HG03432 (cell line): ENCODE measurements at regions not wholly inside any gene's neighbourhood (a gene's known extent, or its start where the extent isn't known, plus 50 kb on each side); places are given as distances from the start of the nearest gene placed in this dataset.
A peak's percentile ranks its signal among the peaks of the same experiment; 100 is the strongest.
"Not testable (repeated sequence)": the region's sequence is repeated elsewhere in the genome, so short reads cannot be mapped to it uniquely, and the experiment has no call there.

Experiments used
- ATAC-seq: cut with Tn5 transposase; IDR thresholded peaks from one replicate; pipeline ENCODE4 v1.9.1; 2021; ENCODE audit warnings: mild to moderate bottlenecking, moderate library complexity; ENCODE audit not compliant: unreplicated experiment

DNA sequence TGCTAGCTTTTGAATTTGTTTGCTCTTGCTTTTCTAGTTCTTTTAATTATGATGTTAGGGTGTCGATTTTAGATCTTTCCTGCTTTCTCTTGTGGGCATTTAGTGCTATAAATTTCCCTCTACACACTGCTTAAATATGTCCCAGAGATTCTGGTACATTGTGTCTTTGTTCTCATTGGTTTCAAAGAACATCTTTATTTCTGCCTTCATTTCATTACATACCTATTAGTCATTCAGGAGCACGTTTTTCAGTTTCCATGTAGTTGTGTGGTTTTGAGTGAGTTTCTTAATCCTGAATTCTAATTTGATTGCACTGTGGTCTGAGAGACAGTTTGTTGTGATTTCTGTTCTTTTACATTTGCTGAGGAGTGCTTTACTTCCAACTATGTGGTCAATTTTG is 51.2 kb upstream of the MB21D2 start:
- ATAC-seq = not testable (repeated sequence)

DNA sequence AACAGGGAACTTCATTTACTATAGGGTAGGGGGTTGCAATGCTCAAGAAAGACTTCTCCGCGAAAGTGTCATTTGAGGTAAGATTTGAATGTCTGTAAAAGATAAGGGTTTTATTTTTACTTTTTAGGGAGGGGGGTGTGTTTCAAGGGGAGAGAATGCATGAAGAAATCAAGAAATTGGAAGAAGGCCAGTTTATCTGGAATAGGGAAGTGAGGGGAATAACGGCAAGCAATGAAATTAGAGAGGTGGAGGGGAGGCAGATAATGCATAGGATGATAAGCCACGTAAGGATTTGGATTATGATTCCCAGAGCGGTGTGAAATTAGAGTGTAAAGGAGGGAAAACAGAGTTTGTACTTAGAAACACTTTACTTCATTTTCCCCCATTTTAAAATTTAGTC is 63.0 kb upstream of the MB21D2 start:
- ATAC-seq = no peak

DNA sequence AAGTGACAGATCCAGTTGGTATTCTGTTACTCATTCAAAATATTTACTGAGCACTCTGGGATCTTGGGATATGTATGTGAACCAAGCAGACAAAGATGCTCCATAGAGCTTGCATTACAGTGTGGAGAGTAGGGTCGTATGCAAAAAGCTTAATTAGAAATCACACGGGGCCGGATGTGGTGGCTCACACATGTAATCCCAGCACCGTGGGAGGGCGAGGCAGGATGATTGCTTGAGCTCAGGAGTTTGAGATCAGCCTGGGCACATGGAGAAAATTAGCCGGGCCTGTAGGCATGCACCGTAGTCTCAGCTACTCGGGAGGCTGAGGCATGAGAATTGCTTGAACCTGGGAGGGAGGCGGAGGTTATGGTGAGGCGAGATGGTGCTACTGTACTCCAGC is 68.7 kb upstream of the MB21D2 start:
- no peak for ATAC-seq

DNA sequence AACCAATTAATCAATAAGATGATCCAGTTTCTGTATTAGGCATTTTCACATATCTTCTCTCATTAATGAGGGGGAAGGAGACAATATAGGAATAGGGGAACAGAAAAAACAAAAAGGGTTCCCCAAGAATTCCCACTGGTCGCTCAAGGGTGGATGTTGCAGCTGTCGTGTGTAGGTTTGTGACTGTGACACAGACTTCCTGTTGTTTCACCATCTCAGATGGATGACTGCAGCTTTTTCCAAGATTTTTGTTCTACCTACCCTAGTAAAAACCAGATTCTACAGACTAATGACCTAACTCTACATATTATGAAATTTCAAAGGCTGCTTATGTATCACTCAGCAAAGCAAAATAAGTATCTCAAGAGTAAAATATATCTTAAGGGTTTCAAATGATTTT is 73.7 kb upstream of the MB21D2 start:
- ATAC-seq = no peak

DNA sequence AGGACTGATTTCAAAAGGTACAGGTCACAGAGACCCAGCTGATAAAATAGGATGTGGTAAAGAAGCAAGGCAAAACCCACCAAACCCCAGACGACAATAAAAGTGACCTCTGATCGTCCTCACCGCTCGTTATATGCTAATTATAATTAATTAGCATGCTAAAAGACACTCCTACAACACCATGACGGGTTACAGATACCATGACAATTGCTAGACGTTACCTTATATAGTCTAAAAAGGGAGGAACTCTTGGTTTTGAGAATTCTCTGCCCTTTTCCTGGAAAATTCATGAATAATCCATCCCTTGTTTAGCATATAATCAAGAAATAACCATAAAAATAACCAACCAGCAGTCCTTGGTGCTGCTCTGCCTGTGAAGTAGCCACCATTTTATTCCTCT is 74.7 kb upstream of the MB21D2 start:
- ATAC-seq = no peak

DNA sequence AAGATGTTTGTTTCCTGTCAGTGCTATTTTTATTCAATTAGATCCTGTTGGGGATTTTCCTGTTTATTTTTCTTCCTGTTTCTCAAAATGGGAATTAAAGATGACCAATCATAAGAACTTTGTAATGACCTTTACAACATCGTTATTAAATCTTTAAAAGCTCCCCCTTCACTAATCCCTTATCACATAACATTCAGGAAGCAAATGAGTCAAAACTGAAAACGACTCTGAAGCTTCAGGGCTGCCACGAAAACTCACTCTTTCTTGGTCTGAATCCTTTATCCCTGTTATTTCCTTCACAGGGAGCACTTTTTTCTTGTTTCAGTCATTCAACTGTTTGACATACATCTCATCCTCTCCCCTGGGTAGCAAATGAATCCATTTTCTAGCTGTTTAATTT is 75.8 kb upstream of the MB21D2 start:
- ATAC-seq = peak; percentile 61

DNA sequence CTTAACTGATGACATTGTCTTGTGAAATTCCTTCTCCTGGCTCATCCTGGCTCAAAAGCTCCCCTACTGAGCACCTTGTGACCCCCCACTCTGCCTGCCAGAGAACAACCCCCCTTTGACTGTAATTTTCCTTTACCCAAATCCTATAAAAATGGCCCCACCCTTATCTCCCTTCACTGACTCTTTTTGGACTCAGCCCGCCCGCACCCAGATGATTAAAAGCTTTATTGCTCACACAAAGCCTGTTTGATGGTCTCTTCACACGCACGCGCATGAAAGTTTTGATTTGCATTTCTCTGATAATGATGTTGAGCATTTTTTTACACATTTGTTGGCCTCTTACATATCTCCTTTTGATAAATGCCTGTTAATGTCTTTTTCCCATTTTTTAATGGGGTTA is 83.5 kb upstream of the MB21D2 start:
- ATAC-seq = not testable (repeated sequence)

DNA sequence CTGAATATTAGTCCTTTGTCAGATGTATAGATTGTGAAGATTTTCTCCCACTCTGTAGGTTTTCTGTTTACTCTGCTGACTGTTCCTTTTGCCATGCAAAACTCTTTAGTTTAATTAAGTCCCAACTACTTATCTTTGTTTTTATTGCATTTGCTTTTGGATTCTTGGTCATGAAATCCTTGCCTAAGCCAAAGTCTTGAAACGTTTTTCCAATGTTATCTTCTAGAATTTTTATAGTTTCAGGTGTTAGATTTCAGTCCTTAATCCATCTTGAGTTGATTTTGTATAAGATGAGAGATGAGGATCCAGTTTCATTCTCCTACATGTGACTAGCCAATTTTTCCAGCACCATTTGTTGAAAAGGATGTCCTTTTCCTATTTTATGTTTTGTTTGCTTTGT is 86.0 kb upstream of the MB21D2 start:
- ATAC-seq = not testable (repeated sequence)

DNA sequence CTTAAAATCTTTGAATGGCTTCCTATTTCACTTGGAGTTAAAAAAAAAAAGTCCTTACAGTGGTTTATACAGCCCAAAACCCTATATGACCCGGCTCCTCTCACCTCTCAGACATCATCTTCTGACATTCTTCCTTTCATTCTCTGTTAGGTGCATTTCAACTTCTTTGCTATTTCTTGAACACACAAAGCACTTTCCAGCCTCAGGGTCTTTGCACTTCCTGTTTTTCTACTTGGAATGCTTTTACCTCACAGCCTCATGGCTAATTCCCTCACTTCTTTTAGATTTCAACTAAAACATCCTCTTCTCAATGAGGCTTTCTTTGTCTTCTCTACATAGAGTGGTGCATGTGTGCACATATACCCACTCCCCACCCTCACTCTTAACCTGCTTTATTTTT is 91.0 kb upstream of the MB21D2 start:
- no peak for ATAC-seq

DNA sequence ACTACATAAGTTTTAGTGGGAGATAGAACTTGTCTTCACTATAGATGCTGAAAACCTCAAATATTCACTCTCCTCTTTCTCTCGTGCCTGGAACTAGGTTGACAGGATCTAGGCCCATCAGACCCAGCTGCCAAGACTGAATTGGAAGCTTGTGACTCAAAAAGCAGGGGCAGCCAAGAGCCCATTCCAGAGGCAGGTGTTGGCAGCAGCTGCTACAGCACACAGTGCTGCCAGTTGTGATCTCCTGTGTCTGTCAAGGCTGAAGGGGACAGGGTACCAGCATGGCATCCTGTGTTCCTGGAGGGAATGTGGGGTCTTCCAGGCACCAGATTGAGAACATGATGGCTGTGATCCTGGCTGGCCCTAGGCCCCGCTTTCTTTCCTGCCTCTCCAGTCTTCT is 92.5 kb upstream of the MB21D2 start:
- ATAC-seq = no peak

DNA sequence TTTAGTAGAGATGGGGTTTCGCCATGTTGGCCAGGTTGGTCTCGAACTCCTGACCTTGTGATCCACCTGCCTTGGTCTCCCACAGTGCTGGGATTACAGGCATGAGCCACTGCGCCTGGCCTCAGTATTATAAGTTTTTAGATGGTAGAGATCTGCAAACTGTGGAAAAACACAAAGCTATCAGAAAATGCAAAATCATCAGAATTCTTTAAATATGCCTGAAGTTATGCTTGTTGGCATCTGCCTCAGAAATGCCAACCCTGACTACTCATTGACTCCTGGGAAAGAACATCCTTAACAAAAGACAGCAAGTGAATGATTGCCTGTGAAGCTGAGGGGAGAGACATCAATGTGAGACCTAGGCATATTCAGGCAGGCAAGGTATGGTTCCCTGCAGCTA is 94.3 kb upstream of the MB21D2 start:
- no peak for ATAC-seq

DNA sequence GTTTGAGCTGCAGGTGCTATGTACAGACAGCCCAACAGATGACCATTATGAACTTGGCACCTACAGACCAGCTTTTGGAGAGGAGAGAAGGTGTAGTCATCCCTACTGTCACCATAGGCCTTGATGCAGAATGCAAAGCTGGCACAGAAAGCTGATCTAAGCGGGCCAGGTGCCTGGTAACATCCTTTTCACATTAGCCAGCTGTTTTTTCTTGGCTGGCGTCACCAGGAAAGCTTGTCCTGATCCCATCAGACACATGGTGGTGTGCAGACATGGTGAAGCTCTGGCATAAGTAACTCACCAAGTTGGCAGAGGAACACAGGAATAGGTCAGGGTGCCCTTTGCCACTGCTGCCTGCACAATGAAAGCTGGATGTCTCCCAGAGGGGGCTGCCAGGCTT is 97.2 kb upstream of the MB21D2 start:
- ATAC-seq = no peak

DNA sequence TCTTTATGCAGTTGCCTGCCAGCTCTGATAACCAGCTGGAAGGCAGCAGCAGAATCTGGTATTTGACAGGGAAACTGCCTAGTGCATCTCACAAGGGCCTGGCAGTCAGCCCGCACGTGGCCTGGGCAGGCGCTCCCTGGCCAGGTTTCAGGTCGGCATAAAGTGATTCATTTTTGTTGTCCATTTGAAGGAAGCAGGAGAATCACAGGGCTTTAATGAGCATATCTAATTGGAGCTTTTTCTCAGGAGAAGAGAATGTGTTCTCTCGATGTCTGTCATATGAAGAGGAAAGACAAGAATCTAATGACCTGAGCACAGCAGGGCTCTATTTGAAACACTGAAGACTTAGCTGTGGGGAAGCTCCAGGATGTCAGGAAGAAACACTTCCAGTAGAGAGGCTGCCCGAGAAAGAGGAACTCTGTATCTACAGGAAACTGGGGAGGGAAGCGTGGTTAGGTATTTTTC is 98.8 kb upstream of the MB21D2 start:
- no peak for ATAC-seq

DNA sequence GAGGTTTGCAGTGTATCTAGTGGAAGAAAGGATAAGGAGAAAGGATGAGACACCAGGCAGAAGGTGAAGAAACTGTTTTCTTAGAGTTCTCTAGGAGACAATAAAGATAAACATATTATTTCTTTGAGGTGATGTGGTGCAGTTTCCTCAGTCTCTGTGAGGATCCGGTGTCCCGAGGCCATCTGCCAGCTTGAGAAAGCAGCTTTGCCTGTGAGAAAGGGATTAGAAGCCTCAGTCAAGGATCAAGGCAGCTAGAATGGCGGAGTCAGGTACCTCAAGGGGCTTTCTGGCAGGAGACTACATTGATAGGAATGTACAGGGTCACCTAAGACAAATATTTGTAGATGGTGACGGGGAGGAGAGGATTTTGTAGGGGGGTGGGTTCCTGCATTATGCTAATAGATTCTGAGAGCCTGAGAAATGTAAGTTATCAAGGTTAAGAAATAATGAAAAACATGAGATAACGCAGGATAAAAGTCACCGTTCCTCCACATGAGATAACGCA is 103.9 kb upstream of the MB21D2 start:
- no peak for ATAC-seq

DNA sequence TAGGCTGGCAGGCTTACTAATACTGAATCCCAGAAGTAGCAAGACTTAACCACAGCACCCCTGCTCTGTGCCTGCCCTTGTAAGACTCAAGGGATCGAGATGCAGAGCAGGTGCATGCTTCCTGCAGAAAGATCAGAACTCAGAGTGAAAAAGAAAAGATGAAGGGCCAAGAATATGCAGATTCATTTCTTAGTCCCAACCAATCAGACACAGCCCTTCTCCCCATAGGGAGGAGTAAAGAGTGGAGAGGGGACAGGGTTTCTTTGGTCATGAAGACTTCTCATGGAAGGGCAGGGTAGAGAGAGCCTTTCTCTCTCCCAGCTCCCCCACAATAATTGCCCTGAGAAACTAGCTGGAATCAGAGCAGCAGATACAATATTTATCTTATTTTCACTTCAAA is 105.6 kb upstream of the MB21D2 start:
- ATAC-seq = peak; percentile 48

DNA sequence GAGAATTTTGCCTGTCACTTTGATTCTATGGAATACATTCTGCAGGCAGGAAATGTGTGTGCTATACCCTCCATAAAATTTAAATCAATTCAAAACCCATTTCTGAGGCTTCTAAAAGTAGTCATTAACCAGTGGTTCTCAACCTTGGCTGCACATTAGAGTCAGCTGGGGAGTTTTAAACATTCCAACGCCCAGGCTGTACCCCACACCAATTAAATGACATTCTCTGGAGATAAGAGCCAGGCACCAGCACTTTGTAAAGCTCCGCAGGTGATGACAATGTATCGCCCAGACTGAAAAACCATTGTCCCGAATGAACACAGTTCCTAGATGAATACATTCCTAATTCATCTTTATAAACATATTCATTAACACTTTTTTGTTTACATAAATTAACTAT is 110.6 kb upstream of the MB21D2 start:
- no peak for ATAC-seq

DNA sequence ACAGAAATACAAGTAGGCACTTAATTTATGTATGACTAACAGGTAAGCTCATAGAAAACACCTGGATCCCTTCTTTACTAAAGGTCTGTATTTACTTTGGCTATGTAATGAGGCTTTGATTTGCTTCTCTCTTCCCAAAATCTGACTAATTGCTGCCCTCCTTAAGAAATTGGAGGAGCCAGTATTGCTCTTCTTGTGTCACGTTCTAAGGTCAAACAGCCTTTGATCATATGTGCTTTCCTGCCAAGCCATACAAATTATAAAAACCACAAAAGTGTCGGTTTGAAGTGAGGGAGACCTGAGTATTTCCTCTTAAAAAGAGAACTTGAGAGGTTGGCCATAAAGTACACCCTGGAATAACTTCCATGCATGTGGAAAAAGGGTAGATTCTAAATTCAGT is 112.1 kb upstream of the MB21D2 start:
- peak; percentile 52 for ATAC-seq

DNA sequence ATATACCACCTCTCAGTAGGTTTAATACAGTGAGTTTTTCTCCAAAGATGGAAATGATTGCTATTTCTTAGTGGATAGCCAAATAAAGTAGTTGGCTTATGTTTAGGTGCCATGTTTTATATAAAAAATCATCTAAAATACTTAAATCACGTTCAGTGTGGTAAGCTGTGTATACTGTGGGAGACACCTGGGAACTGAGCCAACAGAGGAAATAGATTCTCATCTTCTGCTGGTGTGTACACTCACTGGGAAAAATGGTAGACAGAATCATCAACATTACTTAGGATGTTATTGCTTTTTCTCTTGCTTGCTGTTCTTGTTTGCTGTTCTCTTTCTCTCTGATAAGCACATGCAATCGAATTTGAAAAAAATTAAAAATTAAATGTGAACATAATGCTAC is 112.6 kb upstream of the MB21D2 start:
- ATAC-seq = peak; percentile 41

DNA sequence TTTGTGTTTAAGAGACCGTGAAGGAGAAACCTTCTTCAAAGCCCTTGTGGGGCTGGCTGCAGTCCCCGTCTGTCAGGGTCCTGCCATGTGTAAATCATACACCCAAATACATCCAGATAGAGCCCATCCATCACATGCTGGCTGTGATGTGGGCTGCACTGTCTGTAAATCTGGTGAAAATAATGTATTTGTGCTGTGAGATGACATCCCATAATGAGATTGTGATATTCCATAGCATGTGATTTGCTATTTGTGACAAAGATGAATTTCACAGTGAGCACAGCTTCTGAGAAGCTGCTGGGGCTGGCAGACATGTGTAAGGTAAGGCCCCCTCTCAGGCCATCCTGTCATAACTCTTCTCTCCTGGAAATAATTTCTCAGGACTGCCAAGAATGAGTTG is 114.3 kb upstream of the MB21D2 start:
- no peak for ATAC-seq

DNA sequence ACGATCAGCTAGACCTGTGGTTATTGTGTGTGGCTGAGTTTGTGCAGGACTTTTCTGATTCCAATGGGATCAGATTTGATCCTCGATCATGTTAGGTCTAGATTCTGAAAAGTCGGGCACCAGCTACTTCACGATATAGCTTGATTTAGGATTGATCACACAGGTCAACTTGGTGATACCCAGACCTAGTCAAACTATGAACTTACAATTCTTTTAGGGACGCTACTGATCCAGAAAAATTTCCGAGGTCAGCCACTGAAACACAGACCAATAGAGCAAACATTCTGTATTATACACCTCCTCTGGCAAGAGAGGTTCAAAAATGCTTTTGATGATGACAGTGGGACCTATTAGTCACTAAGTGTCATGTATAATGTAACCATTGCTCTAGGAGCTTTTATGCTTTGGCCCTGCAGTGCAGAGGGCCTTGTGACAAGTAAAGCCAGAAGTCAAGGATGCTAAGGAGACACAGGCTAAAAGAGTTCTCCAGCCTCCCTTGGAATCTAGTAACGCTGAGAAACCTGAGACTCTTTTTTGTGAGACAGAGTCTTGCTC is 115.6 kb upstream of the MB21D2 start:
- no peak for ATAC-seq

DNA sequence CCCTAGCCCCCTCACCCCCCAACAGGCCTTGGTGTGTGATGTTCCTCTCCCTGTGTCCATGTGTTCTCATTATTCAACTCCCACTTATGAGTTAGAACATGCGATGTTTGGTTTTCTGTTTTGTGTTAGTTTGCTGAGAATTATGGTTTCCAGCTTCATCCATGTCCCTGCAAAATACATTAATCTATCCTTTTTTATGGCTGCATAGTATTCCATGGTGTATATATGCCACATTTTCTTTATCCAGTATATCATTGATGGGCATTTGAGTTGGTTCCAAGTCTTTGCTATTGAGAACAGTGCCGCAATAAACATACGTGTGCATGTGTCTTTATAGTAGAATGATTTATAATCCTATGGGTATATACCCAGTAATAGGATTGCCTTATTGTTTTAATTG is 120.2 kb upstream of the MB21D2 start:
- not testable (repeated sequence) for ATAC-seq

DNA sequence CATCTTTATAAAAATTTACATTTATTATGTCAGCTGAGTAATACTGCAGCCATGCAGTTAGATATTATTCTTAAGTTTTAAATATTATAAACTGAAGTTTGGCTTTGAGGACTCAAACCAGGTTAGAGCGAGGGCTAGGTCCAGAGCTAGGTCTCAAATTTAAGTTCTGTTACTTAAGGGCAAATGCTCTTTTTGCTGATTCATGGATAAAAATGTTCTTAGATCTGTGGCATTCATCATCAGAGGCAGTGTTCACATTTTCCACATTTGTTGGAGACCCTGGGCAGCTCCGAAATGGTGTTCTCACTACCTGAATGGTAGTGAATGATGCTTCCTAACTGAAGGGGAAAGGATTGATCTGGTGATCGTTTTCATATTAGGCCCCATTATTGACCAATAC is 121.4 kb upstream of the MB21D2 start:
- no peak for ATAC-seq
